ENCODE measurements at regions not wholly inside any gene's neighbourhood (a gene's known extent, or its start where the extent isn't known, plus 50 kb on each side); places are given as distances from the start of the nearest gene placed in this dataset.
"Not testable (repeated sequence)": the region's sequence is repeated elsewhere in the genome, so short reads cannot be mapped to it uniquely, and the experiment has no call there.

GRCh38 chr14:38544776-38545175 is 288.9 kb upstream of the CLEC14A start:
- intact Hi-C loops (cut with micrococcal nuclease; ENCODE audit: unreplicated experiment) = no loop called here
- Histone ChIP-seq H3K9me3 (ENCODE audit: low read length) (no peaks in the 10 kb centered on the region), H3K79me2 (ENCODE audit: insufficient read depth, low read depth, low read length) (no peaks in the 10 kb centered on the region), H3K4me2 (ENCODE audit: low read length) (no peak overlapping the region), H3K36me3 (ENCODE audit: insufficient read depth, low read length) (no peaks in the 10 kb centered on the region), H3K9me2 (ENCODE audit: insufficient read depth, low read length) (no peaks in the 10 kb centered on the region), H3K4me3 (ENCODE audit: low read depth, low read length, poor library complexity, severe bottlenecking) (no peak overlapping the region), H3K27ac (ENCODE audit: low read depth, low read length, poor library complexity, severe bottlenecking) (no peak overlapping the region), H2AFZ (ENCODE audit: low read length) (no peak overlapping the region), H3K4me1 (ENCODE audit: insufficient read depth, low read length, poor library complexity, severe bottlenecking) (no peaks in the 10 kb centered on the region), H4K20me1 (ENCODE audit: insufficient read depth, low read length) (no peaks in the 10 kb centered on the region)
- TF ChIP-seq, protein P1, sequence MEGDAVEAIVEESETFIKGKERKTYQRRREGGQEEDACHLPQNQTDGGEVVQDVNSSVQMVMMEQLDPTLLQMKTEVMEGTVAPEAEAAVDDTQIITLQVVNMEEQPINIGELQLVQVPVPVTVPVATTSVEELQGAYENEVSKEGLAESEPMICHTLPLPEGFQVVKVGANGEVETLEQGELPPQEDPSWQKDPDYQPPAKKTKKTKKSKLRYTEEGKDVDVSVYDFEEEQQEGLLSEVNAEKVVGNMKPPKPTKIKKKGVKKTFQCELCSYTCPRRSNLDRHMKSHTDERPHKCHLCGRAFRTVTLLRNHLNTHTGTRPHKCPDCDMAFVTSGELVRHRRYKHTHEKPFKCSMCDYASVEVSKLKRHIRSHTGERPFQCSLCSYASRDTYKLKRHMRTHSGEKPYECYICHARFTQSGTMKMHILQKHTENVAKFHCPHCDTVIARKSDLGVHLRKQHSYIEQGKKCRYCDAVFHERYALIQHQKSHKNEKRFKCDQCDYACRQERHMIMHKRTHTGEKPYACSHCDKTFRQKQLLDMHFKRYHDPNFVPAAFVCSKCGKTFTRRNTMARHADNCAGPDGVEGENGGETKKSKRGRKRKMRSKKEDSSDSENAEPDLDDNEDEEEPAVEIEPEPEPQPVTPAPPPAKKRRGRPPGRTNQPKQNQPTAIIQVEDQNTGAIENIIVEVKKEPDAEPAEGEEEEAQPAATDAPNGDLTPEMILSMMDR (conservative IDR thresholded peaks at IDR 0.05; ENCODE audit: low read length) = no peak
- no peak for TF ChIP-seq EZH2phosphoT487 (IDR thresholded peaks at IDR 0.05; ENCODE audit: borderline replicate concordance, low read depth, low read length)
- ChIA-PET CTCF (ENCODE audit: unreplicated experiment) (no interaction called here), POLR2A (no interaction called here)
- DNase-seq (ENCODE audit: low spot score) = no peak
- BruUV-seq (replicated peaks) = no TSS peak

- H4K20me1 ChIP-seq (ENCODE audit: insufficient read depth, low read length); H3K4me1 ChIP-seq (ENCODE audit: insufficient read depth, low read length, poor library complexity, severe bottlenecking); H3K79me2 ChIP-seq (ENCODE audit: insufficient read depth, low read depth, low read length); H3K4me2 ChIP-seq (ENCODE audit: low read length); CTCF ChIA-PET (ENCODE audit: unreplicated experiment); intact Hi-C loops (cut with micrococcal nuclease; ENCODE audit: unreplicated experiment); BruUV-seq (replicated peaks); H3K27ac ChIP-seq (ENCODE audit: low read depth, low read length, poor library complexity, severe bottlenecking); H3K36me3 ChIP-seq (ENCODE audit: insufficient read depth, low read length); H3K9me3 ChIP-seq (ENCODE audit: low read length); DNase-seq (ENCODE audit: low spot score); POLR2A ChIA-PET; H2AFZ ChIP-seq (ENCODE audit: low read length); H3K9me2 ChIP-seq (ENCODE audit: insufficient read depth, low read length); H3K4me3 ChIP-seq (ENCODE audit: low read depth, low read length, poor library complexity, severe bottlenecking): not testable (repeated sequence)
Observed at GRCh38 chr14:38543851-38544250, 288.0 kb upstream of the CLEC14A start.

GRCh38 chr14:38538053-38538452 is 282.2 kb upstream of the CLEC14A start:
- DNase-seq (ENCODE audit: low spot score); H3K79me2 ChIP-seq (ENCODE audit: insufficient read depth, low read depth, low read length); CTCF ChIA-PET (ENCODE audit: unreplicated experiment); H3K4me3 ChIP-seq (ENCODE audit: low read depth, low read length, poor library complexity, severe bottlenecking); H3K9me3 ChIP-seq (ENCODE audit: low read length); H3K36me3 ChIP-seq (ENCODE audit: insufficient read depth, low read length); H3K9me2 ChIP-seq (ENCODE audit: insufficient read depth, low read length); BruUV-seq (replicated peaks); H2AFZ ChIP-seq (ENCODE audit: low read length); intact Hi-C loops (cut with micrococcal nuclease; ENCODE audit: unreplicated experiment); POLR2A ChIA-PET; H4K20me1 ChIP-seq (ENCODE audit: insufficient read depth, low read length); H3K27ac ChIP-seq (ENCODE audit: low read depth, low read length, poor library complexity, severe bottlenecking); H3K4me2 ChIP-seq (ENCODE audit: low read length); H3K4me1 ChIP-seq (ENCODE audit: insufficient read depth, low read length, poor library complexity, severe bottlenecking): not testable (repeated sequence)

DNA sequence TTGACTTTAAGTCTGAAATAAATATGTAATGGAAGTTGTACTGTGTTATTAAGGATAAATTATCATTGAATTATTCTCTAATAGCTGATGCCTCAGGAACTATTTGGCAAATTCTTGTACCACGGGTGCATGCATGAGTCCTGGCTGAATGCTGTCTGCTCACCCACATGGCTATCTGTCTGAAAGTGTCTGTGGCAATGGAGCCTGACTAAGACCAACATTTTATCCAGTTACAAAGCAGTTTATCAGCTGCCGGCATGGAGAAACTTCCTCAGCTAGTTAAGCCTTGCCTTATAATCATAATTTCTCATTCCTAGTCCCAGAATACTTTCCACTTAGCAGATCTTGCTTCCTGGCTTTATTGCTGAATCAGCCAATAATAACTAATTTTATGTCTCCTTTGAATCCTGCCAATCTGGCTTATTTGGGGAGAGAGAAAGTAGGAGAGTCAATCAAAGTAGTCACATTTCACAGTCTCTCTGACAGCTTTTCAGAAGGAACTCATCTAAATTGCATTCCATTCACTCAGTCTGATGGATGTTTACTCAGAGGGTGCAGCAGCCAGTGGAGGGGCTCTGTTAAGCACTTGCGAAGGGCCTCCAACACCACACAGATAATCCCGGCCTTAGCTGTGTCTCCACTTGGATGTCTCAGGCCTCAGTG is 280.6 kb upstream of the CLEC14A start:
- intact Hi-C loops (cut with micrococcal nuclease; ENCODE audit: unreplicated experiment) = no loop called here
- Histone ChIP-seq H3K4me3 (ENCODE audit: low read depth, low read length, poor library complexity, severe bottlenecking) (no peak overlapping the region), H3K9me3 (ENCODE audit: low read length) (no peaks in the 10 kb centered on the region), H3K36me3 (ENCODE audit: insufficient read depth, low read length) (no peaks in the 10 kb centered on the region), H3K4me2 (ENCODE audit: low read length) (no peak overlapping the region), H3K27ac (ENCODE audit: low read depth, low read length, poor library complexity, severe bottlenecking) (no peak overlapping the region), H2AFZ (ENCODE audit: low read length) (no peak overlapping the region), H3K79me2 (ENCODE audit: insufficient read depth, low read depth, low read length) (no peaks in the 10 kb centered on the region), H3K9me2 (ENCODE audit: insufficient read depth, low read length) (no peaks in the 10 kb centered on the region), H4K20me1 (ENCODE audit: insufficient read depth, low read length) (no peaks in the 10 kb centered on the region), H3K4me1 (ENCODE audit: insufficient read depth, low read length, poor library complexity, severe bottlenecking) (no peaks in the 10 kb centered on the region)
- DNase-seq (ENCODE audit: low spot score) = no peak
- ChIA-PET POLR2A (no interaction called here), CTCF (ENCODE audit: unreplicated experiment) (no interaction called here)
- TF ChIP-seq, protein P1 (conservative IDR thresholded peaks at IDR 0.05; ENCODE audit: low read length) = no peak
- no peak for TF ChIP-seq EZH2phosphoT487 (IDR thresholded peaks at IDR 0.05; ENCODE audit: borderline replicate concordance, low read depth, low read length)
- BruUV-seq (replicated peaks) = no TSS peak

Data from OCI-LY7 (cell line).